GM21737 (cell line): ENCODE measurements at regions not wholly inside any gene's neighbourhood (a gene's known extent, or its start where the extent isn't known, plus 50 kb on each side); places are given as distances from the start of the nearest gene placed in this dataset.

Experiments used
- ATAC-seq: cut with Tn5 transposase; IDR thresholded peaks from one replicate; pipeline ENCODE4 v1.9.1; 2021; ENCODE audit warnings: mild to moderate bottlenecking, moderate library complexity; ENCODE audit not compliant: unreplicated experiment

DNA sequence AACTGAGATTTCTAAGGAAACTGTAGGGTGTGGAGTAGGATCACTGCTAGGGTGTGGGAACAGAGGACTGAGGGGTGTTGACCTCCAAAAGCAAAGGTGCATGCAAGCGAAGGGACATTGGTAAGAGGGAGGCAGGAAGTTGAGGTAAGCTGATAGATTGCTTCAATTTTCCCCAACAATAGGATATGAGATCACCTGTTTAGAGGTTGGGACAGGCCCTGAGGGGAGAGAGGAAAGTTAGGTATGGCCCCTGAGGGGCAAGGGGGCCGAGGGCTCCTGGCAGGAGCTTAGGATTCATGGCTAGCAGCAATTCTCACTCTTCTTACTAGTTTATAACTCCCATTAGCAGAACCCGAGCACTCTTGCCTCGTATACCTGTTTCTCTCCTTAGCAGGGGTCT is 106.8 kb upstream of the RPS6KA2 start:
- no peak for ATAC-seq

DNA sequence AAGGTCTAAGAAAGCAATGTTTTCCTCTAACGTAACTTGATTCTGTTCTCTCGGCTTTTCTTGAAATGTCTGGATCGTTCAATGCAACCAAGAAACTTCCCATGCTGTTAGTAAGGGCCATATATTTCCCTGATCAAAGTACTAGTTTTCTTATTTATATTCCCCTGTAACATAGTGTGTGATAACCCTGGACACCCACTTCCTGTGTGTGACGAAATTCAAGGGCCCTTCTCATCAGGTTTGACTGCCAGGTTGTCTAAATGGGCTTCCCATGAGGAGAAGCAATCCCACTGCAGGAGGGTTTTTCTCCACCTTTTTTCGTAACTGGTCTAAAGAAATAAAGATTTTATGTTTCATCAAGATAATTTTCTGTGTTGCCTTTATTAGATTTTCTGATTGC is 102.6 kb upstream of the RPS6KA2 start:
- no peak for ATAC-seq

DNA sequence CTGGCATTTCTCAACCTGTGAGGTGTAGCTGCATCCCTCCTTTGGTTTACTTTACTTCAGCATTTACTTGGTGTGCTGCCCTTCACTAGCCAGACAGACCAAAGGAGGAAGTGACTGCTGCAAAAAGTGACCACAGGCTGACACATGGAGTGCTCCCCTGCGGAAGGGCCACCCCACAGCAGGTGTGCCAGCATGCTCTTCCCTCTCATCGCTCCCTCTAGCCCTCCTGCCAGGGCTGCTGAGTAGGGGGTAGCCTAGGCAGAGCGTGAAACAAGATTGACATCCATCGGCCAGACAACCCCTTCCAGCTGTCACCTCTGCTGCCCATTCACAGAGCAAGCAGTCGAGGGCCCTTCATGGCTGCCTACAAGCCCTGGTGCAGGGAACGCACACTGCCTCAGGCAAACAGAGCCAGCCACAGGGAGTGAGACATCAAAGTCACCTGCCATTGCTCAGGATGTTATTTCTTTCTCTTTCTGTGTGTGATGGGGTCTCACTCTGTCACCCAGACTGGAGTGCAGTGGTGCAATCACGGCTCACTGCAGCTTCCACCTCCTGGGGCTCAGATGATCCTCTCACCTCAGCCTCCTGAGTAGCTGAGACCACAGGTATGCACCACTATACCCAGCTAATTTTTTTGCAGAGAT is 102.0 kb upstream of the RPS6KA2 start:
- ATAC-seq = no peak

DNA sequence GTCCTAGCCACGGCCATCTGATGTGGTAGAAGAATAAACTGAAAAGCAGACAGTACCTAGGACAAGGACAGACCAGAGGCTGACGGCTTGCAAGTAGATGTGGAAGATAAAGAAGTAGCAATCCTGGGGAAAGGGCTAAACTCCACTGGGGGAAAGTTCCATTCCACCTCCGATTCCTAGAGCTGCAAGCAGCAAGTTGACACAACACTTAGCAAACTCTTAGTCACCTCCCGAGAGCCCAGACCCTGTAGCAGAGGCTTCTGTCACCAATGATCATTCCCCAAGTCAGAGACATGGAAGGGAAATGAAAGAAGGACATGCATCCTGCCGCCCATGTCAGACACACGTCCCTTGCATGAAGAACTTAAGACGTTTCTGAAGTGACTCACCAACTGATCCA is 99.2 kb upstream of the RPS6KA2 start:
- ATAC-seq = no peak

DNA sequence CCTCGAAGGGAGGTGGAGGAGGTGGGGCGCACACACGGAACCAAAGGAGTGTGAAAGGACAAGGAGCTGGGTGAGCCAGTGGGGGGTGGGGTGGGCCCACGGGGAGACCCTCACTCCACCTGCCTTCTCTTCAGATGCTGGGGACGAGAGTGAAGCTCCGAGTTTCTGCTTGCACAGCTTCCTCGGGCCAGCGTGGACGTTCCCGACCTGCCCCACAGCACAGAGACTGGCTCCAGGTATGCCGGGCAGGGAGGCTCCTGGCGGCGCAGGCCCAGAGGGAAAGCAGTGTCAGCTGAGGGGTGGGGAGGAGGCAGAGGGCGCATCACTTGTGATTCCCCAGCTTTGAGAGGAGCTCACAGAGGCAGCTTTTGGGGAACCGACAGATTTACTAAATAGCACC is 98.5 kb upstream of the RPS6KA2 start:
- ATAC-seq = no peak

DNA sequence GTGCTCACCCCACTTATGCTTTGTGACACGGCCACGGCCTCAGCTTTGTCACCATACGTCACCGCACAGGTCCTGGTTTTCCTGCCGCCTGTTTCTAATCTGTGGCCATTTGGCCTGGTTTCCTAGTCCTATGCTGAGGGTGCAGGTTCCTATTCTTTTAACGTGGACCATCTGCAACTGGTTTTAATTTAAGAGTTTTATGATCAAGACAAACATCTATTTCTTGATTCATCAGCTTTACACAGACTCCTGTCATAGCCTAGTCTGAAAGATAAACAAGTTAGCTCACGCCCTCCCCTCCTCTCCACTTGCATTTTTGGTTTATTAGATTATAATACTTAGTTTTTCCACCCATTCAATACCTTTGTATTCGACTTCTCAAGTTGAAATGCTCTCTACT is 97.5 kb upstream of the RPS6KA2 start:
- no peak for ATAC-seq

DNA sequence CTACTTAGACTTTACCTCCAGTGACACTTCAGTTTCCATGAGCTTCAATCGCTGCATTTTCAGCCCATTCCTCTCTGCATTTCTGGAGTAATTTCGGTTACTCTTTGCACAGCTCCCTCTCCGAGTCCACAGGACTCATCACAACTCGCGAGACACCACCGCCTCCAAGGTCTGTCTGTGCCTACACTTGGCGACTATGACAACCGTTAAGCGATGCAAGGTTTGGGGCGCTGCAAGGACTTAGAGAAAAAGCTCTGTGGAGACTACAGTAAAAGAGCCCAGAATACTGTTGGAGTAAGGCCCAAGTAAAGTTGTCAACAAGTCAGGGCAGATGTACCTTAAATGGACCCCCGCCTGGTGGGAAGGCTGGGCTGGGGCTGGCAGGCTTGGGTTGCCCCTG is 95.7 kb upstream of the RPS6KA2 start:
- ATAC-seq = no peak

DNA sequence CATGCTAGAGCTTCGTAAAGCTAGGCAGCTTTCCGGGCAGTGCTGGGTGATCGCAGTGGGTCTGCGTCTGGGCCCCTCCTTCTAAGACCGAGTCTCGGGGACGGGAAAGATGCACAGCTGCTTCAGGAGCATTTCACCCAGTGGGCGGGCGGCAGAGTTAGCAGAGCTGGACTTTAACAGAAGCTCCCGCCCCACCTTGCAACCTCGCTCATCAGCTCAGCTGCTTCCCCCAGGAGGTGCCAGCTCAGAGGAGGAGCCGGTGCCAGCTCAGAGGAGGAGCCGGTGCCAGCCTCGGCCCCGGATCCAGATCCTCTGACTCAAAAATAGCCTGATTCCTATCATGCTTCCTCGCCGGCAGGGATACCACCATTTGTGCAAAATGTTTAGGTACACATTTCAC is 94.5 kb upstream of the RPS6KA2 start:
- ATAC-seq = no peak

DNA sequence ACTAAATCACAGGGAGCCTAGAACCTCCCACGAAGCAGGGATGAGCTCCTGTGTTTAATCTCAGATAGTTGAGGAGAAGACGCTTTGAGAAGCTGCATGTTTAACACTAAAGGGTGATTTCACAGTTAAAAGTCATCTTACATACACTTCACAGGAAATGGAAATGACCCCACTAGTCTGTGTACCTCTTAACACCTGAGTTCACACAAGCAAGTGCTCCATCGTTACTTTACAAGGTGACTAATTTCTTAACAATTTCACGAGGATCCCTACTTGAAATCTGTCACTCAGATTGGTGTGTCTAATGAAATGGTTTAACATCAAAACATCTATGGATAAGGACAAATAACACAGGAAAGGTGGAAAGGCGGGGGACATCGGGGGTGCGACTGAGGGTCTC is 93.8 kb upstream of the RPS6KA2 start:
- ATAC-seq = no peak

DNA sequence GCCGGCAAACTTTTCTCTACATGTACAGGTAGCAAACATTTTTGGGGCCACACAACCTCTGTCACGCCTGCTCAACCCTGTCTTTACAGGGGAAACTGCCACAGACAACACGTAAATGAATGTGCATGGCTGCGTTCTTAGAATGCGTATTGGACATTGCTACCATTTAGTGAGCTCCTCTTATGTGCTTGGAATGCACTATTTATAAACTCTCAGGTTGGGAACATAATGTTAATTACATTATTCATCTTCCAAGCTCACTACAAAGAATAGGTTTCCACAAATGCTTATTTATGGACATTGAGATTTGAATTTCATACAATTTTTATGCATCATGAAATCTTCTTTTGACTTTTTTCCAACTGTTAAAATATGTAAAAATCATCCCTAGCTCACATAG is 92.0 kb upstream of the RPS6KA2 start:
- ATAC-seq = no peak

DNA sequence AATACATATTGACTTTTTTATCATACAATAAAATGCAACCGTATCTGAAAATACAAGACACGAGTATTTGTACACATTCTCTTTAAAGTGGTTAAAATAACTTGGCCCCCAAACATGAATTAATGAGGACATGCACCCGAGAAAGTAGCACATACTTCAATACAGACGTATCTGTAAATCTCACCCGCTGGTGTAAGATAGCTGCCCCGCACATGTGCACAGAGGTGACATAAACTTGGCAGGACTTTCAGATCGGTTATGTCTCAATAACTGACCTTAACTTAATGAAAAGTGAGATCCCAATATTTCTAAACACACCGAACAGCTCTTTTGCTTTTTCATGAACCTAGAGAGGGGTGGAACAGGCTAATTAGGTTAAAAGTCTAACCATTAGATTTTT is 91.5 kb upstream of the RPS6KA2 start:
- ATAC-seq = no peak

GRCh38 chr6:166716910-166717617 is 90.0 kb upstream of the RPS6KA2 start:
- ATAC-seq = no peak

GRCh38 chr6:166715992-166716391 is 88.9 kb upstream of the RPS6KA2 start:
- ATAC-seq = no peak

- ATAC-seq = no peak
Observed at GRCh38 chr6:166715065-166715464, 88.0 kb upstream of the RPS6KA2 start.

- no peak for ATAC-seq
Observed at GRCh38 chr6:166714581-166714980, 87.5 kb upstream of the RPS6KA2 start.

DNA sequence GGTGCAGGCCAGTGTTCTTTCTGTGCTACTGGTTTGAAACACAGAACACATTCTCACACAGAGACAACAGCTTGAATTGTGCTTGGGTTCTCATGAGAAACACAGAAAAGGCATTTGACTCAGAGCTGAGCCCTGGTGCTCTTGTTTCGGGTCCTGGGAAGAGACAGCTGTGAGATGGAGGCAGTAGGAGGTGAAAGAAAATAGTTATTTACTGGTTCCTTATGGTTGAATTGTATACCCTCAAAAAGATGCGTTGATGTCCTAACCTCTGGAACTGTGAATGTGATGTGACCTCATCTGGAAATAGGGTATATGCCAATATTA is 87.1 kb upstream of the RPS6KA2 start:
- ATAC-seq = no peak

- no peak for ATAC-seq
Observed at GRCh38 chr6:166713434-166714186, 86.6 kb upstream of the RPS6KA2 start.

GRCh38 chr6:166712286-166713228 is 85.5 kb upstream of the RPS6KA2 start:
- no peak for ATAC-seq

DNA sequence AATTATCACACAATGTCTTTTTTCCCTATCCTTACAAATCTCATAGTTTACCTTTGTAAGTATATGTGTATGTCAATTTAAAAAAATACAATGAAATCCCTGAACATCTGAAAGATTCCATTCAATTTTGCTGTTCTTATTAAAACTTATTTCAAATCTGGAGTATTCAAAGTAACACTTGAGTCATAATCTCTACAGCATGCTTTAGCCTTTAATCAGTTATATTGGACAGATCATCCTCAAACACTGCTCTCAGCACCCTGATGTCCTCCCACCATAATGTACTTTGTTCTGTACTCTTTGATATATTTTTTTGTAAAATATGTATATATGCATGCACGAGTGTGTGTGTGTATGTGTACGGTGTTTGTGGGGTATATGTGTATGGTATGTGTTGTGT is 83.0 kb upstream of the RPS6KA2 start:
- ATAC-seq = no peak

DNA sequence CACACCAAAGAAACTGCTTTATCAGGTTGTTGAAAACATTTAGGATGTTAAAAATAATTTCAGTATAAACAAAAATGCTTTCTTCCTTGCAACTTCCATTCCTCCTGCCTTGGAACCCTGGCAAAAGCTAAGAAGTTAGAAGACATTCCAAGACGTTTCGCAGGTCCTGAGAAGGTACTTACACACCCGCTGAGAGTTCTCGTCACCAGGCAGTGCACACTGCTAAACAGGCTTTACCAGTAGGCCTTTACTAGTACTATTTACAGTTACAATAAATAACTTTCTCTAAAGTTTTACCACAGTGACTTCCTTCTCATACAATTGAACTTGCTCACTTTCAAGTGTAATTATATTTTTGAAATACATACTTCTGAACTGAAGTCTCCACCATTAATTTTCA is 81.4 kb upstream of the RPS6KA2 start:
- no peak for ATAC-seq

DNA sequence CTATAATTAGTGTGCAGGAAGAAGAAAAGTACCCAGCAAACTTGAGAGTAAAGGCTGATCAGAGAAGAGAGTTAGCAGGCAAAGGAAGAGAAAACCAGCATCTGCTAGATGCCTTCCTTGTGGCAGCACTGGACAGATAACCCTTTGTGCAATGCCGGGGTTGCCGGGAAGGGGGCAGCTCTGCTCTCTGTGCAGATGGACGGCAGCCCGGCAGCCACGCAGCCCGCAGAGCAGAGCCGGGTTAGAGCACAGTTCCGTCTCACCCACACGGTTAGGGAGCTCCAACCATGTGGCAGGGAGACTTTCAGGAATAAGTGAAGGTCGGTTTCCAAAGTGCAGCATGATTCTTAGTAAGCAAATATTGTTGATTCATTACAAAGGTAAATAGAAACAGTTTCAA is 80.0 kb upstream of the RPS6KA2 start:
- peak; percentile 64 for ATAC-seq
